Glomerular visceral epithelial cell (primary cell): ENCODE measurements at regions not wholly inside any gene's neighbourhood (a gene's known extent, or its start where the extent isn't known, plus 50 kb on each side); places are given as distances from the start of the nearest gene placed in this dataset.

Experiments
- DNase-seq: peaks from one replicate; pipeline ENCODE4 v3.0.0-alpha.2; 2016; ENCODE audit errors: extremely low spot score

GRCh38 chr9:89963280-89963679 lies 358.5 kb downstream of the GADD45G start:
- no peak for DNase-seq

GRCh38 chr9:89967527-89967926 lies 362.7 kb downstream of the GADD45G start:
- no peak for DNase-seq

- no peak for DNase-seq
Observed at GRCh38 chr9:89969156-89969675, 364.4 kb downstream of the GADD45G start.

GRCh38 chr9:89969881-89970639 lies 365.2 kb downstream of the GADD45G start:
- DNase-seq, result no peak

GRCh38 chr9:89970701-89971100 lies 365.9 kb downstream of the GADD45G start:
- DNase-seq, result no peak

GRCh38 chr9:89972535-89972934 lies 367.7 kb downstream of the GADD45G start:
- DNase-seq, result no peak

- no peak for DNase-seq
Observed at GRCh38 chr9:89974582-89974981, 369.8 kb downstream of the GADD45G start.

- no peak for DNase-seq
Observed at GRCh38 chr9:89975024-89975423, 370.2 kb downstream of the GADD45G start.

GRCh38 chr9:89975630-89976029 lies 370.8 kb downstream of the GADD45G start:
- no peak for DNase-seq

GRCh38 chr9:89978185-89978584 lies 373.4 kb downstream of the GADD45G start:
- DNase-seq, result no peak

GRCh38 chr9:89980600-89980999 lies 375.8 kb downstream of the GADD45G start:
- DNase-seq, result no peak

- DNase-seq, result no peak
Observed at GRCh38 chr9:89982016-89982415, 377.2 kb downstream of the GADD45G start.

- DNase-seq, result no peak
Observed at GRCh38 chr9:89983411-89983810, 378.6 kb downstream of the GADD45G start.

GRCh38 chr9:89984214-89984613 lies 379.4 kb downstream of the GADD45G start:
- DNase-seq, result no peak

- no peak for DNase-seq
Observed at GRCh38 chr9:89985068-89985467, 380.3 kb downstream of the GADD45G start.

GRCh38 chr9:89986190-89986589 lies 381.4 kb downstream of the GADD45G start:
- DNase-seq, result no peak

- no peak for DNase-seq
Observed at GRCh38 chr9:89988458-89988857, 383.6 kb downstream of the GADD45G start.

GRCh38 chr9:89991204-89991790 lies 386.5 kb downstream of the GADD45G start:
- no peak for DNase-seq

GRCh38 chr9:89992326-89993198 lies 387.8 kb downstream of the GADD45G start:
- no peak for DNase-seq

- no peak for DNase-seq
Observed at GRCh38 chr9:89993678-89994630, 389.1 kb downstream of the GADD45G start.

GRCh38 chr9:89994988-89995613 lies 390.3 kb downstream of the GADD45G start:
- DNase-seq, result no peak
